ENCODE measurements at regions not wholly inside any gene's neighbourhood (a gene's known extent, or its start where the extent isn't known, plus 50 kb on each side); places are given as distances from the start of the nearest gene placed in this dataset.

GRCh38 chr2:17076533-17076932, 410.9 kb upstream of the CYRIA start:
- Histone ChIP-seq H3K36me3 (ENCODE audit: control insufficient read depth in 2 of 2, insufficient read depth in 2 of 2, low read length in 1 of 2) (no peaks in the 10 kb centered on the region), H3K4me3 (no peak overlapping the region), H4K20me1 (ENCODE audit: control insufficient read depth, insufficient read depth) (no peaks in the 10 kb centered on the region), H3K27ac (ENCODE audit: control insufficient read depth, insufficient read depth) (no peak overlapping the region), H3K4me2 (ENCODE audit: control insufficient read depth, insufficient read depth) (no peak overlapping the region), H3K4me1 (ENCODE audit: control insufficient read depth, insufficient read depth, low read length) (no peaks in the 10 kb centered on the region), H2AFZ (ENCODE audit: control insufficient read depth, low read depth, low read length) (no peak overlapping the region), H3K27me3 (replicated peaks in 1 of 2; ENCODE audit: control insufficient read depth in 2 of 2, insufficient read depth in 2 of 2, low read length in 1 of 2) (no peaks in the 10 kb centered on the region), H3K9me3 (replicated peaks; ENCODE audit: control insufficient read depth, insufficient read depth, low read length) (no peaks in the 10 kb centered on the region; the same call in 2 of the 3 replicates), H3K79me2 (ENCODE audit: control insufficient read depth, insufficient read depth, low read length) (no peaks in the 10 kb centered on the region), H3K9ac (ENCODE audit: control insufficient read depth, insufficient read depth, low read length) (no peak overlapping the region)
- ChIA-PET SMC1A (ENCODE audit: uncharacterized antibody, unreplicated experiment) (interaction anchor here (1.2 kb wide), 1 partner anchor 53 kb away, joined by 3 read pairs; no protein-coding TSS in a partner anchor), CTCF (interaction anchor here (1.1 kb wide), 1 partner anchor 30 kb away, joined by 3 read pairs; no protein-coding TSS in a partner anchor), RAD21 (ENCODE audit: unreplicated experiment) (no interaction called here), POLR2A (no interaction called here)
- FAIRE-seq, result no peak
- intact Hi-C loops (cut with micrococcal nuclease; ENCODE audit: unreplicated experiment), result no loop called here
- DNase-seq (ENCODE audit: low read depth, low spot score), result no peak
- no peak for ATAC-seq
- 0% methylated on average over 2 of the region's 2 CpGs for WGBS (ENCODE audit: insufficient coverage, insufficient replicate concordance, low lambda C conversion rate, missing lambda C conversion rate)
- in situ Hi-C loops (cut with MboI), result no loop called here
- TF ChIP-seq CHD2 (IDR thresholded peaks at IDR 0.05; ENCODE audit: borderline replicate concordance, low read depth, low read length) (no peak), HDAC2 (IDR thresholded peaks at IDR 0.05) (no peak), CUX1 (IDR thresholded peaks at IDR 0.05; ENCODE audit: insufficient replicate concordance, low read depth, low read length) (no peak), SRF (IDR thresholded peaks at IDR 0.05; ENCODE audit: low read depth in 2 of 2, low read length in 2 of 2) (no peak), TAF1 (IDR thresholded peaks at IDR 0.05; ENCODE audit: borderline replicate concordance, low read depth, low read length) (no peak), SMAD1 (IDR thresholded peaks at IDR 0.05; ENCODE audit: low read depth, partially characterized antibody) (no peak), EGR1 (IDR thresholded peaks at IDR 0.05; ENCODE audit: borderline replicate concordance in 1 of 2, low read depth in 2 of 2, low read length in 2 of 2) (no peak), E2F4 (IDR thresholded peaks at IDR 0.05; ENCODE audit: low read depth, low read length) (no peak), EED (IDR thresholded peaks at IDR 0.05; ENCODE audit: low read depth) (no peak), GABPA (IDR thresholded peaks at IDR 0.05; ENCODE audit: low read depth) (no peak), FOXM1 (IDR thresholded peaks at IDR 0.05; ENCODE audit: low read depth, low read length) (no peak), SMARCA5 (IDR thresholded peaks at IDR 0.05) (no peak), ZZZ3 (IDR thresholded peaks at IDR 0.05; ENCODE audit: control insufficient read depth, insufficient read length, low read depth) (no peak), ETV6 (conservative IDR thresholded peaks at IDR 0.05 in 1 of 2, IDR thresholded peaks at IDR 0.05 in 1 of 2; ENCODE audit: borderline replicate concordance in 1 of 2, low read depth in 1 of 2) (no peak), ZNF622 (IDR thresholded peaks at IDR 0.05) (no peak), SKIL (IDR thresholded peaks at IDR 0.05; ENCODE audit: low read depth, poor library complexity, severe bottlenecking) (no peak), ATF7 (IDR thresholded peaks at IDR 0.05; ENCODE audit: low read depth) (no peak), SREBF2 (IDR thresholded peaks at IDR 0.05; ENCODE audit: low read length) (no peak)
- BruUV-seq (replicated peaks), result no TSS peak
